ENCODE measurements at regions not wholly inside any gene's neighbourhood (a gene's known extent, or its start where the extent isn't known, plus 50 kb on each side); places are given as distances from the start of the nearest gene placed in this dataset.

- TF ChIP-seq, protein P1, sequence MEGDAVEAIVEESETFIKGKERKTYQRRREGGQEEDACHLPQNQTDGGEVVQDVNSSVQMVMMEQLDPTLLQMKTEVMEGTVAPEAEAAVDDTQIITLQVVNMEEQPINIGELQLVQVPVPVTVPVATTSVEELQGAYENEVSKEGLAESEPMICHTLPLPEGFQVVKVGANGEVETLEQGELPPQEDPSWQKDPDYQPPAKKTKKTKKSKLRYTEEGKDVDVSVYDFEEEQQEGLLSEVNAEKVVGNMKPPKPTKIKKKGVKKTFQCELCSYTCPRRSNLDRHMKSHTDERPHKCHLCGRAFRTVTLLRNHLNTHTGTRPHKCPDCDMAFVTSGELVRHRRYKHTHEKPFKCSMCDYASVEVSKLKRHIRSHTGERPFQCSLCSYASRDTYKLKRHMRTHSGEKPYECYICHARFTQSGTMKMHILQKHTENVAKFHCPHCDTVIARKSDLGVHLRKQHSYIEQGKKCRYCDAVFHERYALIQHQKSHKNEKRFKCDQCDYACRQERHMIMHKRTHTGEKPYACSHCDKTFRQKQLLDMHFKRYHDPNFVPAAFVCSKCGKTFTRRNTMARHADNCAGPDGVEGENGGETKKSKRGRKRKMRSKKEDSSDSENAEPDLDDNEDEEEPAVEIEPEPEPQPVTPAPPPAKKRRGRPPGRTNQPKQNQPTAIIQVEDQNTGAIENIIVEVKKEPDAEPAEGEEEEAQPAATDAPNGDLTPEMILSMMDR (IDR thresholded peaks at IDR 0.05 in 2 of 3, conservative IDR thresholded peaks at IDR 0.05 in 1 of 3; ENCODE audit: borderline replicate concordance in 1 of 3, insufficient read depth in 1 of 3, low read depth in 2 of 3, low read length in 2 of 3) = no peak
- TF ChIP-seq EZH2 (IDR thresholded peaks at IDR 0.05) = no peak
- TF ChIP-seq POLR2AphosphoS5 (IDR thresholded peaks at IDR 0.05; ENCODE audit: low read depth, low read length) = no peak
- no peak for TF ChIP-seq MAX (IDR thresholded peaks at IDR 0.05)
Observed at GRCh38 chr13:42375663-42376062, 103.7 kb downstream of the AKAP11 start.

Measured in HCT116 (cell line).